GM19468 (cell line): ENCODE measurements at regions not wholly inside any gene's neighbourhood (a gene's known extent, or its start where the extent isn't known, plus 50 kb on each side); places are given as distances from the start of the nearest gene placed in this dataset.

Experiments used
- ATAC-seq: cut with Tn5 transposase; IDR thresholded peaks from one replicate; pipeline ENCODE4 v1.9.1; 2021; ENCODE audit warnings: mild to moderate bottlenecking, moderate library complexity, moderate number of reproducible peaks; ENCODE audit not compliant: unreplicated experiment; ENCODE audit errors: extremely low read depth

DNA sequence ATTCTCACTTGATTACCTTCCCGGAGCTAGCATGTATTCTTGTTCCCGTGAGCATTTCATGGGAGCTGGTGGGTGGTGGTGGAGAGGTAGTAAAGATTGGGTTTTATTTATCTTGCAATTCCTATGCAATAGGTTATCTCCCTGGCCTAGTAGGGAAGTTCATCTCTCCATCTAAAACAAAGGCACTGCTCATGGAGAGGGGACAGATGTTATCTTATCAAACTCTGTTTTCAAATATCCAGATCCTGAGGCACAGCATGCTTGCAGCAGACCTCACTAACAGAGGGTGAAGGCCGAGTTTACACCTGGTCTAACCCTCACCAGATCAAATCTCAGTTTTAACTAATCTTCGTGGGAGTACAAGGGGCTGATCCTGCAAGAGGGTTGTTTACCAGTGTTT lies 98.9 kb downstream of the CYRIA start:
- ATAC-seq = no peak

- no peak for ATAC-seq
Observed at GRCh38 chr2:16565481-16565880, 100.2 kb downstream of the CYRIA start.

- no peak for ATAC-seq
Observed at GRCh38 chr2:16561676-16562075, 104.0 kb downstream of the CYRIA start.

- no peak for ATAC-seq
Observed at GRCh38 chr2:16561251-16561650, 104.4 kb downstream of the CYRIA start.

DNA sequence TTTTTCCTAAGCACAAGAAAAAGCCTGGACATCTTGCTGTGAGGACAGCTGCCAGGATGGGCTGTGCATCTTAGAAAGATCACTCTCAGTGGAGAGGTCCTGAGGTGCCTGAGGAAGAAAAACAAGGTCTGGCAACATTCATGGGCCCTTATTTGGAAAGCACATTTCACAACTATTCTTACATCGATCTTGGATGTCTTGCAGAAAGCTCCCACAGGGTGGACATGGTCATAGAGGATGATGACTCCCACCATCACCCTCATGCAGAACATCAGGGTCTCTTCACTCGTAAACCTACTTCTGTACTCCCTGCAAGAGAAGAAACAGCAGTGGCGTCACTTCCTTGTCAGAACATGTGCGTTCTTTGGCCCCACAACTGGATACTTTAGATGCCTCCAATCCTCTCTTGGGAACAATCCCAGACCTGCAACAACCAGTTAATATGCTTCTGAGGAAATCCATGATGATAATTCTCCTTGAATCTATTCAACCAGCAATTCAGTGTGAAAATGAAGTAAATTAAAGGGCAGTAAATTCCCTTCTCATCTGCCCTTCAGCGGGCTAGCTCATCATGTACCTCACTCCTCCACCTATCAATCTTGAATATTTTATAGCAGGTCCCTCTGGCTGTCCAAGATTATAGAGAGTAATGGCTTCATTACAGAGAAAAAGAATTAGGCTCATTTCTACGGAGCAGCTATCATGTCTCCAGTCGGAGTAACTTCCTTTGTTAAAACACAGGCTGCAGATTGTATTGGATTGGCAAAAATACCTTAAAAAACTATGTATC lies 106.2 kb downstream of the CYRIA start:
- no peak for ATAC-seq

- no peak for ATAC-seq
Observed at GRCh38 chr2:16554060-16554583, 111.5 kb downstream of the CYRIA start.

GRCh38 chr2:16553226-16553625 lies 112.4 kb downstream of the CYRIA start:
- ATAC-seq = no peak

- no peak for ATAC-seq
Observed at GRCh38 chr2:16552202-16552601, 113.4 kb downstream of the CYRIA start.

DNA sequence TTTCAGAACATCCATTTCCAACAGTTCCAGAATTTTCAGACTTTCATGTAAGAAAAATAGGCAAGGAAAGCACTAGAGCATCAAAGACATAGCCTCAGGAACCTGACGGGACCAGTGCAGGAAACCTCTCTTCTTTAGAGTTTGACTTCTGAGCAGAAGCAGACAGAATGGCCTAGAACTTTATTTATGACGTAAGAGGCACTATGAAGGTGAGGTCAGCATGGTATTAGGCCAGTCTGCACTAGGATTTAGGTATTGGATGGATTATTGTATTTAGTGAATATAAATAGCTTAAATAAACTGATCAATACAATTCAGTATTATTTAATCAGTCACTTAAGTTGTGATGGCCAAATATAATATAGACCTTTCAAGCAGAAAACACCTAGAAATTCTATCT lies 117.6 kb downstream of the CYRIA start:
- ATAC-seq = no peak

DNA sequence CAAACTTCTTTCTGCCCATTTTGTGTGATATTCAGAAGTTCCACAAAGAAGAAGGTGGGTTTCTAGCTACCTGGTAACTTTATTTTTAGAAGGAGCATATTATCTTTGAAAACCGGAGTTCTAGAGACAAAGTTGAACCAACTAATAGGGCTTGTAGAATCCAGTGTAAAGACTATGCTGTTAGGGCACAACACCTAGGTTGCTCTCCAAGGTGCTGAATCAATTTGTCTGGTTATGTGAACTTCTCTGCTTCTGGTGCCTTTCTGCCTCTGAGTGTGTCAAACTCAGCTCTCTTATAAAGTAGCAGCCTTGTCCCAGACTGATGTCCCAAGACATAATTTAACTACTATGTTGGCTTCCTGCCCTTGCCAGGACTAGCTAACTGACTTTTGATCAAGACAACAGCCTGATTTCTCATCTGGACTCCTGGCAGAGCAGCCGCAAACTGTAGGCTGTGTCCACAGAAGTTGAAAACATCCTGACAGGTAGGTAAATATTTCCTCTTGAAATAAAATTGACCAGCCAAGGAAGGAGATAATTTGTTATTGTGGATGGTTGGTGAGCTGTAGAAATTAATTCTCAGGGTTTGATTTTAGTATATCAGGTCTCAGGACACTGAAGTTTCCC lies 119.4 kb downstream of the CYRIA start:
- no peak for ATAC-seq

DNA sequence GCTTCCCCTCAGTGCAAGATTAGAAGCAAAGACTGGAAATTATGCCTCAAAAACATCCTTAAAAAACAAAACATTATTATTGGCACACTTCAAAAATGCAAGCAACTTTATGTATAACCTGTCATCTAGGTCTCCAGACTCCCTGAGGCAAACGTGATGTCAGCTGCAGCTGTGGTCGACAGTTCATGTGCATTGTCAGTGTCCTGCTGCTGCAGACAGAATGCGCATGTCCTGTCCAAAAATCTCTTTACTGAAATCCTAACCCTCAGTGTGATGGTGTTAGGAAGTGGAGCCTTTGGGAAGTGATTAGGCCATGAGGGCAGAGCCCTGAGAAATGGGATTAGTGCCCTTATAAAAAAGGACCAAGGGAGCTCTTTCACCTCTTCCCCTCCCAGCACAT lies 126.9 kb downstream of the CYRIA start:
- ATAC-seq = no peak

DNA sequence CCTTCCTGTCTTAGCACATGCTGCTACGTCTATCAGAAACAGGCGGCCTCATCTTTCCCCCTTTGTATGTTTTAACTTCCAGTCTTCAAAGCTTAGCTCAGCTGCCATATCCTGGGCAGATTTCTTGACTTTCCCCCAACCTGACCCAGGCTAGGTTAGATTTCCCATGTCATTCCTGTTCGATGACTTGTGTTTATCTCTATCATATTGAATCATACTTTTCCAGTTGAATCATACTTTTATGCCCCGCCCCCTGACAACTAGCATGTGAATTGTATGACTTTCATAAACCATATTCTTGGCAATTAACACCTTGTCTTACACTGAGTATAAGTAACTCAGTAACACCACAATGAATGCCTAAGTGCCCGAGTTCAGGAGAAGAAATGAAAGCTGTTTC lies 128.3 kb downstream of the CYRIA start:
- ATAC-seq = no peak

DNA sequence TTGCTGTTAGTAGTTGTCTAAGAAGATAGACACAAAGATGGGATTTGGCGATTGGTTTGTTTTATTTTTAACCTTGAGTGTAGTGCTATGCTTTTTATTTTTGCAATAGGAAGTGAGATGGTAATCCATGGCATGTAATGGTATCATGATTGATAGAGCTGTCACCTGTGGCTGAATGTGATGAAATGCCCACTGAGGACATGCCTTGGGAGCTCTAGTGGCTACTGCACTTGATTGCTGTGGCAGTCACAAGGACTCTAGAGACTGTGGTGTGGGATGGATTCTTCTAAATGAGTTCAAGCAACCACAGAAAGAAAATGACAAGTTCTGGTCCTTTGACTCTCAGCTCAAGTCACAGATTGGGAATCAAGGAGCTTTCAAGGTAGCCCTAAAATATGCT lies 139.4 kb downstream of the CYRIA start:
- ATAC-seq = no peak

DNA sequence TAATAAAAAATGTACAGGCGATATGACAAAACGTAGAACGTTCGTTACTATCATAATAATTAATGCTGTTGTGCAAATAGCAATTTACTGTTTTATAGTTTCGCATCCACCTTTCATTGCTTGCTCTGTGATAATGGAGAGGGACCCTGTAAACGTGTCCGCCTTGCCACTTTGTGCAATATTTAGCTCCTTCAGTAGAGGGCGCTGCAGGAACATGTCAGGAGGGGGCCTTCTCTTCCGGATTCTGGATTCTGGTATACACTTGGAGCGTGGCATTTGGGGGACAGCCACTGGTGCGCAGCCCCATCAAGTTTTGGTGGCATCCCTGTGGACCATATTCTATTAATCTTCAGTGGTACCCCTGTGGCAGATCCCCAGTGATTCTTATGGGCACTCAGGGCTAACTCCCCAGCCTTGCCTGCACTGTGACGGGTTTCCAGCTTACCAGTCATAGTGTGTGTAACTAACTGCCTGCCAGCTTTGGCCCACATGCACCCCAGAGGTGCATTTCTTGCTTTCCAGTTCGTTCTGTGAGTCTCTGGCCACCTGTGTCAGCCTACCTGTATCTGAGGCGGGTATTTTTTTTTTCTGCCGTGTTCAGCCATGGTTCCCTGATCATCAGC lies 140.3 kb downstream of the CYRIA start:
- no peak for ATAC-seq

DNA sequence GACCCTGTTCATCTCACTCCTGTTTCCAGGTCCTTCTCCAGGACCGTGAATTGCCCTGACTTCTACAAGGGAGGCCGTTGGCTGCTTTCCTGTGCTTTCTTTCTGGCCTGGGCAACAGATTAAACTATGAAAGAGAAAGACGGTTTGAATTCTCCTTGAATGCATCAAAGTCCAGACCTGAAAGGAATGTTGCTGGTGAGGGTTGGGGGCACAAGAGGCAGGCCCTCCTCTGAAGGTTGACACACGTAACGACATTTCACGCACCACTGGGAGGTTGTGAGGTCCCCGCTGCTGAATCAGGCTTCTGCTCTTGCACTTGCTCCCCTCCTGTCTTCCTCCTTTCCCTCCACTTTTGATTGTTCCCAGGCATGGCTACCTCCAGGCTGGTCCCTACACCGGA lies 141.9 kb downstream of the CYRIA start:
- no peak for ATAC-seq

DNA sequence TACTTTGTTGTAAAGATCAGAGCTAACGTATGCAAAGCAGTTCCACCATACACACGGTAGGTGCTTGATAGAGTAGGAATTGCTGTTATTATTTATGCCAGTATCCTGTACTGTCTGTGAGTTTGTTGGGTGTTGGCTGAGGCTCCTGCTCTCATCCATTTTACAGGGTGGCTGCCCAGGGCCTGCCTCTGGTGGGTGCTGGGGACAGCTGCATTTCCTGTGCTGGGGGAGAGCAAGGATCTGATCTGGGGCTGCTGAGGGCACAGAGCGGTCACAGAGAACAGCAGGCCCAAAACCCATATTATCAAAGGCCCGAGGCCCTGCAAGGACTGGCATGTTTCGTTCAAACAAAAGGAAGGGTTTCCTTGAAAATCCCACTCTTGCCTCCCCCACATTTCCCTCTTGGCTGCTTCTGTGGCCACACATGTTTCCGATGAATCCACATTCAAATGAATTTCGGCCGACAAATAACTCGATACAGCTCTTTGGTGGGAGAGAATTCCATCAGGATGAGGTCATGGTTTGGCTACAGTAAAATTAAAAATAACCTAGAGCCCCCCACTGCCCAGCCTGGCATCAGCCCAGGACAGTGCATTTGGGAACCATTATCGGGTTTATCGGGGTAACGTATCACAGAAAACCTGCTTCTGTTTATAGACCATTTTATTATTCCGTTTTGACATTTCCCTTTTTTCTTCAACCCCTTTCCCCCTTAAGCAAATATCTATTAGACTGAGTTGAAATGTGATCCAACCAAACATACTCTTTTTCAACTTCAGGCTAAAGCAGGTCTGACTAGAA lies 143.4 kb downstream of the CYRIA start:
- ATAC-seq = no peak

- no peak for ATAC-seq
Observed at GRCh38 chr2:16520891-16521290, 144.7 kb downstream of the CYRIA start.

GRCh38 chr2:16515696-16516095 lies 149.9 kb downstream of the CYRIA start:
- ATAC-seq = no peak

GRCh38 chr2:16513626-16514025 lies 152.0 kb downstream of the CYRIA start:
- ATAC-seq = no peak

DNA sequence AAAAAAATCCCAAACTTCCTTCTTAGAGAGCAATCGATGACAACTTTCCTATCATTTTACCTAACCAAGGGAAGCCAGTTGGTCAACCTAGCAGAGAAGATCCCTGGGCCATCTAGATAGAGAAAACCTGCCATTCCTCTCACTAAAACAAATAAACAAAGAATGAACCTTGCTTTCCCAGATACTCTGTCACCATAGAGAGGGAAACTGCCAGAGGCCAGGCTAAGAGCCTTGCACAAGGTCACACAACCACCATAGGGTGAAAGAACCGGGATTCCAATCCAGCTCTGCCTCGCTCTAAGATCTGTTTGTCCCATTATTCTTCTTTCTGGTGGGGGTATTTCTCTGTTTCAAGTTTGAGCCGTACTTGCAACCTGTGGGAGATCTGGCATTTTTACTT lies 154.6 kb downstream of the CYRIA start:
- ATAC-seq = no peak

DNA sequence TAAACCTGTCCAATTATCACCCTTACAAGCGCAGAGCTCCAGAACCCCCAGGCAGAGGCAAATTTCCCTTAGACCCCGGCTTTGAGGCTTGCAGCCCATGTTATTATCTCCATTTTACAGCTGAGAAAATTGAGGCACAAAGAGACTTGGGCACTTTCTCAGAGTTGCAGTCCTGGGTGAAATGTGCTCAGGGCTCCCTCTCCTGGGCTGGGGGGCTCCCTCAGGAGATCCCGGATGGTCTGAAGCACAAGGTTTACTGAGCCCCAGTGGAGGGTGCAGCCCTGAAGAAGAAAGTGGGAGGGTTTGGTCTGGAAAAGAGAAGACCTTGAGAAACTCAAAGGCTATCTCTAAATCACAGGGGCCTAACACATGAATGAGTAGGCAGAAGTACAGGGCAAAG lies 156.6 kb downstream of the CYRIA start:
- no peak for ATAC-seq
